A673 (cell line): ENCODE measurements at regions not wholly inside any gene's neighbourhood (a gene's known extent, or its start where the extent isn't known, plus 50 kb on each side); places are given as distances from the start of the nearest gene placed in this dataset.

Source experiments
- BruUV-seq: library from RNA; stranded (reverse); fragments of 400-500 nt; replicated peaks from 2 replicates; lab custom pipeline; 2021; lab: Mats Ljungman, UMichigan
- CTCF ChIA-PET: fragments of 300-600 bp; sonication (Branson Sonifier 250); formaldehyde crosslinking; loops from one replicate; lab custom pipeline; 2022; ENCODE audit warnings: antibody characterized with exemption; lab: Charles Lee
- POLR2A ChIA-PET: fragments of 300-600 bp; sonication (Branson Sonifier 250); formaldehyde crosslinking; loops from one replicate; lab custom pipeline; 2022; ENCODE audit warnings: antibody characterized with exemption; ENCODE audit not compliant: low non-redundant PET; lab: Charles Lee
- DNase-seq: peaks from one replicate; pipeline ENCODE4 v3.0.0-alpha.2; 2015; ENCODE audit warnings: low spot score
- H3K27ac ChIP-seq: fragments of 200-600 bp; sonication (generic); 2 replicates; pipeline ENCODE4 v1.5.1; 2016; ENCODE audit warnings: mixed run types, low read depth, mild to moderate bottlenecking, mixed read lengths, antibody characterized with exemption, low read length; ENCODE audit not compliant: poor library complexity, severe bottlenecking
- H3K27me3 ChIP-seq: fragments of 200-600 bp; sonication (generic); replicated peaks from 2 replicates; pipeline ENCODE4 v1.6.1; 2017; ENCODE audit warnings: mixed run types, low read depth, mild to moderate bottlenecking, mixed read lengths, antibody characterized with exemption, low read length; ENCODE audit not compliant: insufficient read depth, poor library complexity
- H3K36me3 ChIP-seq: fragments of 200-600 bp; sonication (generic); 2 replicates; pipeline ENCODE4 v1.6.1; 2016; ENCODE audit warnings: mixed run types, mild to moderate bottlenecking, mixed read lengths, antibody characterized with exemption, low read length; ENCODE audit not compliant: insufficient read depth, poor library complexity, severe bottlenecking
- H3K4me1 ChIP-seq: fragments of 200-600 bp; sonication (generic); 2 replicates; pipeline ENCODE4 v1.6.1; 2017; ENCODE audit warnings: mixed run types, mild to moderate bottlenecking, mixed read lengths, antibody characterized with exemption, low read length; ENCODE audit not compliant: insufficient read depth, poor library complexity, severe bottlenecking
- H3K4me3 ChIP-seq: fragments of 200-600 bp; sonication (generic); 2 replicates; pipeline ENCODE4 v1.5.1; 2016; ENCODE audit warnings: low read depth, mixed run types, mild to moderate bottlenecking, mixed read lengths, low read length; ENCODE audit not compliant: poor library complexity, severe bottlenecking
- H3K9me3 ChIP-seq: fragments of 200-600 bp; sonication (generic); 2 replicates; pipeline ENCODE4 v1.6.1; 2016; ENCODE audit warnings: mixed run types, low read depth, mild to moderate bottlenecking, mixed read lengths, antibody characterized with exemption, low read length; ENCODE audit not compliant: poor library complexity, severe bottlenecking
- EZH2 ChIP-seq: fragments of 200-600 bp; sonication (generic); IDR thresholded peaks from 2 replicates; pipeline ENCODE4 v1.6.1; 2017; ENCODE audit warnings: borderline replicate concordance, low read depth, mild to moderate bottlenecking, mixed read lengths, antibody characterized with exemption, low read length; ENCODE audit not compliant: poor library complexity, severe bottlenecking
- intact Hi-C: fragments of 100-400 bp; cut with micrococcal nuclease; formaldehyde crosslinking; loops from one replicate; pipeline ENCODE4 v1.10.0; 2022; ENCODE audit not compliant: unreplicated experiment
- TF ChIP-seq, protein P1 (sequence below): fragments of 300-800, 200-600 bp; sonication (generic); conservative IDR thresholded peaks from 2 replicates; pipeline ENCODE4 v1.5.1; 2017; ENCODE audit warnings: low read depth, mild to moderate bottlenecking, antibody characterized with exemption, low read length, moderate library complexity, mixed read lengths

DNA sequence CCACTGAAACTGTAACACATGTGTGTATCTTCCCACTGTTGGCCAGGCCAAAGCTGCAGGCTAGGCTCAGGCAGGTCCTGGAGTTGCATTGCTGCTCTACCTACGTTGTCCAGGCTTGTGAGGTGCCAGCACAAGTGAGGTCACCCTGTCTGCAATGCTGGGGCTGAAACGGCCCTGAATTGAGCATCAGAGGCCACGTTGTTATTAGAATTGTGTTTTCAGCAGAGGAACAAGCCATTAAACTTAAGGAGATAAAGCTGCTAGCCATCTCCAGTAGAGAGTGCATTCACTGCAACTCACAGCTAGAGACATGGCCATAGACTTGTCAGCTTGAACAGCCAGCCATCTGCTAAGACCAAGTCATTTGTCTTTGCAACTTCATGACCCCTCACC lies 191.8 kb downstream of the SEMA6A start:
- TF ChIP-seq, protein P1, sequence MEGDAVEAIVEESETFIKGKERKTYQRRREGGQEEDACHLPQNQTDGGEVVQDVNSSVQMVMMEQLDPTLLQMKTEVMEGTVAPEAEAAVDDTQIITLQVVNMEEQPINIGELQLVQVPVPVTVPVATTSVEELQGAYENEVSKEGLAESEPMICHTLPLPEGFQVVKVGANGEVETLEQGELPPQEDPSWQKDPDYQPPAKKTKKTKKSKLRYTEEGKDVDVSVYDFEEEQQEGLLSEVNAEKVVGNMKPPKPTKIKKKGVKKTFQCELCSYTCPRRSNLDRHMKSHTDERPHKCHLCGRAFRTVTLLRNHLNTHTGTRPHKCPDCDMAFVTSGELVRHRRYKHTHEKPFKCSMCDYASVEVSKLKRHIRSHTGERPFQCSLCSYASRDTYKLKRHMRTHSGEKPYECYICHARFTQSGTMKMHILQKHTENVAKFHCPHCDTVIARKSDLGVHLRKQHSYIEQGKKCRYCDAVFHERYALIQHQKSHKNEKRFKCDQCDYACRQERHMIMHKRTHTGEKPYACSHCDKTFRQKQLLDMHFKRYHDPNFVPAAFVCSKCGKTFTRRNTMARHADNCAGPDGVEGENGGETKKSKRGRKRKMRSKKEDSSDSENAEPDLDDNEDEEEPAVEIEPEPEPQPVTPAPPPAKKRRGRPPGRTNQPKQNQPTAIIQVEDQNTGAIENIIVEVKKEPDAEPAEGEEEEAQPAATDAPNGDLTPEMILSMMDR = no peak
- no peak for TF ChIP-seq EZH2
- no peaks in the 10 kb centered on the region for H3K9me3 ChIP-seq
- no peak overlapping the region for H3K4me3 ChIP-seq
- no peaks in the 10 kb centered on the region for H3K36me3 ChIP-seq
- POLR2A ChIA-PET = no interaction called here
- H3K4me1 ChIP-seq = no peaks in the 10 kb centered on the region
- H3K27me3 ChIP-seq = no peaks in the 10 kb centered on the region
- CTCF ChIA-PET = no interaction called here
- H3K27ac ChIP-seq = no peak overlapping the region
- intact Hi-C loops = no loop called here
- no TSS peak for BruUV-seq
- no peak for DNase-seq

DNA sequence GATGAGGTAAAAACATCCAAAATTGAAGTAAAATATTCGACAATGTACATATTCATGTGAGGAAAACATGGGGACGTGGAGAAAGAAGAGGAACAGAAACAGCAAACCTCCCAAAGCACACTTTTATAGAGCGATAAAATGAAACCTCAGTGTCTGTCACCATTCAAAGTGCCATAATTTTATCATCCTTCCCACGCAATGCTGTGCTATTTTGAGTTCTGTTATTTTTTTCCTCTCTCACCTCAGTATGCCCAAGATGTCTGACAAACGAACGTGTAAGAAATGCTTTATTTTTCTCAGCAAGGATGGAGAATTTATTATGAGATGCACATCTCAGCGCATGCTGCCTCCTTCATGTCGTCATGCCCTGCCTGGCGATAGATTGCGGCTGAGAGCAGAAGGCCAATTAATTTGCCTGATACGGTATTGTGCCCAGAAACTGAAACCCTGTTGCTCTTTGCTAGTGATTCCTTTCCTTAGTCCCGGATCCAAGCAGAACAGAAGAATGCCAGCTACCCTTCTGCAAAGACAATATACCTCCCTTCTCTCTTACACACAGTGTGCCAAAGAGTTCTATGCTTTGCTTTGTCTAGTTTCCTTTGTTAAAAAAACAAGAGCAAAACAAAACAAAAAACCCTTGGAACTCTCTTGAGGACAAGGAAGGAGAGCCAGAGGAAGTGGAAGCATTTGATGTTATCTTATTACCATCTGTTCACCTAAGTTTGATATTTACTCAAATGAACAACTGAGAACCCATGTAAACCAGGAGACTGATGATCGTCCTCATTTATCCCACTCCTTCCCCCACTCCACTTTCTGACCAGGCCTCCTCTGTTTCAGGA lies 192.4 kb downstream of the SEMA6A start:
- Histone ChIP-seq H3K4me1 (no peaks in the 10 kb centered on the region), H3K36me3 (no peaks in the 10 kb centered on the region), H3K27me3 (no peaks in the 10 kb centered on the region), H3K27ac (no peak overlapping the region), H3K4me3 (no peak overlapping the region), H3K9me3 (no peaks in the 10 kb centered on the region)
- TF ChIP-seq, protein P1 = no peak
- TF ChIP-seq EZH2 = no peak
- BruUV-seq = no TSS peak
- ChIA-PET POLR2A (no interaction called here), CTCF (no interaction called here)
- intact Hi-C loops = no loop called here
- DNase-seq = no peak

DNA sequence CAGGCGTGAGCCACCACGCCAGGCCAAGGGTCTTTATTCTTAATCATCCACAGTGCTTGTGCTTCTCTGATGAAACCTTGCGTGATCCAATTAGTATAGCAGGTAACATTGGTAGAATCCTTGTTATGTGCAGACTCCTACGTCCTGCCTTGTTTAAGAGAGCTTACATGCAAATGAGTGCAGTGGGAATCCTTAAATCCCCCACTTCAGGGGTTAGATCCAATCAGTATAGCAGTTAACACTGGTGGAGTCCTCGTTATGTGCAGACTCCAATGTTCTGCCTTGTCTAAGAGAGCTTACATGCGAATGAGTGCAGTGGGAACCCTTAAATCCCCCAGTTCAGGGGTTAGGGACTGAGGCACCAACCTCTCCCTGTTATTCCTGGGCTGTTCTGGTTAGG lies 193.4 kb downstream of the SEMA6A start:
- intact Hi-C loops = no loop called here
- POLR2A ChIA-PET = no interaction called here
- DNase-seq = no peak
- Histone ChIP-seq H3K27ac (no peak overlapping the region), H3K4me3 (no peak overlapping the region), H3K9me3 (no peaks in the 10 kb centered on the region), H3K36me3 (no peaks in the 10 kb centered on the region), H3K4me1 (no peaks in the 10 kb centered on the region), H3K27me3 (no peaks in the 10 kb centered on the region)
- CTCF ChIA-PET = no interaction called here
- no TSS peak for BruUV-seq
- TF ChIP-seq, protein P1 = no peak
- TF ChIP-seq EZH2 = no peak
